OCI-LY7 (cell line): ENCODE measurements at regions not wholly inside any gene's neighbourhood (a gene's known extent, or its start where the extent isn't known, plus 50 kb on each side); places are given as distances from the start of the nearest gene placed in this dataset.

ENCODE experiments used
- CTCF ChIP-seq: fragments of 200-600 bp; sonication (generic); conservative IDR thresholded peaks from 2 replicates; pipeline ENCODE4 v1.5.1; 2014; ENCODE audit warnings: mild to moderate bottlenecking, antibody characterized with exemption, low read length, moderate library complexity, mixed read lengths
- EZH2phosphoT487 ChIP-seq: fragments of 200-600 bp; sonication (generic); IDR thresholded peaks from 2 replicates; pipeline ENCODE4 v1.6.1; 2018; ENCODE audit warnings: low read depth, borderline replicate concordance, mild to moderate bottlenecking, mixed run types, antibody characterized with exemption, low read length, moderate library complexity, mixed read lengths

GRCh38 chr20:7352165-7352564, 584.7 kb downstream of the BMP2 start:
- TF ChIP-seq CTCF: no peak
- TF ChIP-seq EZH2phosphoT487: no peak
